ENCODE measurements at regions not wholly inside any gene's neighbourhood (a gene's known extent, or its start where the extent isn't known, plus 50 kb on each side); places are given as distances from the start of the nearest gene placed in this dataset.
"Not testable (repeated sequence)": the region's sequence is repeated elsewhere in the genome, so short reads cannot be mapped to it uniquely, and the experiment has no call there.

GRCh38 chr6:2611092-2611491 is 139.6 kb downstream of the MYLK4 start:
- no peak overlapping the region for H3K27ac ChIP-seq (ENCODE audit: low read depth, low read length)
- no peaks in the 10 kb centered on the region for H3K9me3 ChIP-seq (ENCODE audit: control insufficient read depth in 3 of 3, low read length in 3 of 3)
- no peaks in the 10 kb centered on the region for H3K4me1 ChIP-seq (ENCODE audit: control insufficient read depth in 3 of 3, insufficient read depth in 3 of 3, low read length in 3 of 3)
- no peaks in the 10 kb centered on the region for H3K27me3 ChIP-seq (ENCODE audit: control insufficient read depth in 3 of 3, insufficient read depth in 3 of 3, low read length in 3 of 3)
- no peak overlapping the region for H3K9ac ChIP-seq (ENCODE audit: low read depth in 1 of 3, low read length in 3 of 3)
- H3K36me3 ChIP-seq (ENCODE audit: control insufficient read depth in 3 of 3, insufficient read depth in 3 of 3, low read length in 3 of 3) = no peaks in the 10 kb centered on the region
- no peak overlapping the region for H3K4me3 ChIP-seq (ENCODE audit: low read length in 3 of 3)

DNA sequence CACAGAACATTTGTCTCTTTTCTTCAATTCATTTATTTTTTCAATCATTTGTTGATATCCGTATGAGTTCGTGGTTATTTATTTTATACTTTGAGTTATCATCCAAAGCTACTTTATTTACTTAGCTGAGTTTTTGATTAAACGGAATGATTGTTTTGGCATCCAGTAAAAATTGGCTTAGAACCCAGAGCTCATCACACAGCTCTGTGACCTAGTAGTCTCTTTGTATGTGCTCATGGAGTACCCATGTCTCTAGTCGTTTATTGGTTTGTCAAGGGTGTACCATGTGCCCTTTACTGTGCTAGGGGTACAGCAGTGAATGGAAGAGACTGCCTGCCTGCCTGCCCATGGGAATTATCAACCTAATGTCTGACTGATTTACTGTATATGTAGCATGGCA is 142.2 kb downstream of the MYLK4 start:
- no peaks in the 10 kb centered on the region for H3K27me3 ChIP-seq (ENCODE audit: control insufficient read depth in 3 of 3, insufficient read depth in 3 of 3, low read length in 3 of 3)
- no peak overlapping the region for H3K27ac ChIP-seq (ENCODE audit: low read depth, low read length)
- no peaks in the 10 kb centered on the region for H3K9me3 ChIP-seq (ENCODE audit: control insufficient read depth in 3 of 3, low read length in 3 of 3)
- no peak overlapping the region for H3K9ac ChIP-seq (ENCODE audit: low read depth in 1 of 3, low read length in 3 of 3)
- no peak overlapping the region for H3K4me3 ChIP-seq (ENCODE audit: low read length in 3 of 3)
- no peaks in the 10 kb centered on the region for H3K36me3 ChIP-seq (ENCODE audit: control insufficient read depth in 3 of 3, insufficient read depth in 3 of 3, low read length in 3 of 3)
- H3K4me1 ChIP-seq (ENCODE audit: control insufficient read depth in 3 of 3, insufficient read depth in 3 of 3, low read length in 3 of 3) = no peaks in the 10 kb centered on the region

DNA sequence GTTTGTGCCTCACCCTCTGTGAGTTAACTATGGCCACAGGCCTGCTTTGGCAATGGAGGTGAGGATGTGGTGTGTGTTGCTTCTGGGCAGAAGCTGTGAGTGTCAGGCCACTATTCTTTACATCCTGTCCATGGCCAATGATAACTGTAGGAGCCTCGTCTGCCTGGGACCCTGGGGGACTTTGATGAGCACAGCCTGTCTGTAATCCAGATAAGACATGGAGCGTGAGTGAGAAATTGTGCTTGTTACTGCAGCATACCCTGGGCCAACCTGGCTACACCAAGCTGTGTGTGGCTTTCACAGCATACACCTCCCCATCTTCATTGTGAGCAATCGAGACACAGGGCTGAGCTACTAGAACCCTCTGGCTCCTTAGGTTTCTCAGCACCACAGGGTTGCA is 150.4 kb downstream of the MYLK4 start:
- Histone ChIP-seq H3K27me3 (ENCODE audit: control insufficient read depth in 3 of 3, insufficient read depth in 3 of 3, low read length in 3 of 3) (peaks cover 0 to 3% (median 0%) of the 10 kb centered on the region in 3 donors), H3K9ac (ENCODE audit: low read depth in 1 of 3, low read length in 3 of 3) (no peak overlapping the region), H3K4me3 (ENCODE audit: low read length in 3 of 3) (no peak overlapping the region), H3K9me3 (ENCODE audit: control insufficient read depth in 3 of 3, low read length in 3 of 3) (no peaks in the 10 kb centered on the region), H3K27ac (ENCODE audit: low read depth, low read length) (no peak overlapping the region), H3K36me3 (ENCODE audit: control insufficient read depth in 3 of 3, insufficient read depth in 3 of 3, low read length in 3 of 3) (no peaks in the 10 kb centered on the region), H3K4me1 (ENCODE audit: control insufficient read depth in 3 of 3, insufficient read depth in 3 of 3, low read length in 3 of 3) (peaks cover 0 to 7% (median 0%) of the 10 kb centered on the region in 3 donors)

GRCh38 chr6:2599817-2600216 is 150.9 kb downstream of the MYLK4 start:
- H3K9me3 ChIP-seq (ENCODE audit: control insufficient read depth in 3 of 3, low read length in 3 of 3) = no peaks in the 10 kb centered on the region

GRCh38 chr6:2598867-2599266 is 151.9 kb downstream of the MYLK4 start:
- peaks cover 0 to 3% (median 0%) of the 10 kb centered on the region in 3 donors for H3K27me3 ChIP-seq (ENCODE audit: control insufficient read depth in 3 of 3, insufficient read depth in 3 of 3, low read length in 3 of 3)
- H3K4me1 ChIP-seq (ENCODE audit: control insufficient read depth in 3 of 3, insufficient read depth in 3 of 3, low read length in 3 of 3) = peaks cover 0 to 7% (median 0%) of the 10 kb centered on the region in 3 donors
- no peak overlapping the region for H3K9ac ChIP-seq (ENCODE audit: low read depth in 1 of 3, low read length in 3 of 3)
- no peaks in the 10 kb centered on the region for H3K36me3 ChIP-seq (ENCODE audit: control insufficient read depth in 3 of 3, insufficient read depth in 3 of 3, low read length in 3 of 3)
- no peak overlapping the region for H3K27ac ChIP-seq (ENCODE audit: low read depth, low read length)
- no peaks in the 10 kb centered on the region for H3K9me3 ChIP-seq (ENCODE audit: control insufficient read depth in 3 of 3, low read length in 3 of 3)
- no peak overlapping the region for H3K4me3 ChIP-seq (ENCODE audit: low read length in 3 of 3)

More at GRCh38 chr6:2599817-2600216, 150.9 kb downstream of the MYLK4 start:
- H3K27ac ChIP-seq (ENCODE audit: low read depth, low read length) = no peak overlapping the region
- no peak overlapping the region for H3K9ac ChIP-seq (ENCODE audit: low read depth in 1 of 3, low read length in 3 of 3)
- no peaks in the 10 kb centered on the region for H3K36me3 ChIP-seq (ENCODE audit: control insufficient read depth in 3 of 3, insufficient read depth in 3 of 3, low read length in 3 of 3)
- H3K4me1 ChIP-seq (ENCODE audit: control insufficient read depth in 3 of 3, insufficient read depth in 3 of 3, low read length in 3 of 3) = peaks cover 0 to 7% (median 0%) of the 10 kb centered on the region in 3 donors
- H3K4me3 ChIP-seq (ENCODE audit: low read length in 3 of 3) = no peak overlapping the region
- H3K27me3 ChIP-seq (ENCODE audit: control insufficient read depth in 3 of 3, insufficient read depth in 3 of 3, low read length in 3 of 3) = peaks cover 0 to 3% (median 0%) of the 10 kb centered on the region in 3 donors

- no peak overlapping the region for H3K27ac ChIP-seq (ENCODE audit: low read depth, low read length)
- peaks cover 0 to 3% (median 0%) of the 10 kb centered on the region in 3 donors for H3K27me3 ChIP-seq (ENCODE audit: control insufficient read depth in 3 of 3, insufficient read depth in 3 of 3, low read length in 3 of 3)
- no peak overlapping the region for H3K9ac ChIP-seq (ENCODE audit: low read depth in 1 of 3, low read length in 3 of 3)
- peaks cover 0 to 7% (median 0%) of the 10 kb centered on the region in 3 donors for H3K4me1 ChIP-seq (ENCODE audit: control insufficient read depth in 3 of 3, insufficient read depth in 3 of 3, low read length in 3 of 3)
- no peak overlapping the region for H3K4me3 ChIP-seq (ENCODE audit: low read length in 3 of 3)
- H3K36me3 ChIP-seq (ENCODE audit: control insufficient read depth in 3 of 3, insufficient read depth in 3 of 3, low read length in 3 of 3) = no peaks in the 10 kb centered on the region
- no peaks in the 10 kb centered on the region for H3K9me3 ChIP-seq (ENCODE audit: control insufficient read depth in 3 of 3, low read length in 3 of 3)
These were observed 152.7 kb downstream of the MYLK4 start for GRCh38 chr6:2597991-2598390.

GRCh38 chr6:2597457-2597856 is 153.3 kb downstream of the MYLK4 start:
- H3K36me3 ChIP-seq (ENCODE audit: control insufficient read depth in 3 of 3, insufficient read depth in 3 of 3, low read length in 3 of 3); H3K4me1 ChIP-seq (ENCODE audit: control insufficient read depth in 3 of 3, insufficient read depth in 3 of 3, low read length in 3 of 3); H3K4me3 ChIP-seq (ENCODE audit: low read length in 3 of 3); H3K27ac ChIP-seq (ENCODE audit: low read depth, low read length); H3K27me3 ChIP-seq (ENCODE audit: control insufficient read depth in 3 of 3, insufficient read depth in 3 of 3, low read length in 3 of 3); H3K9me3 ChIP-seq (ENCODE audit: control insufficient read depth in 3 of 3, low read length in 3 of 3); H3K9ac ChIP-seq (ENCODE audit: low read depth in 1 of 3, low read length in 3 of 3): not testable (repeated sequence)

DNA sequence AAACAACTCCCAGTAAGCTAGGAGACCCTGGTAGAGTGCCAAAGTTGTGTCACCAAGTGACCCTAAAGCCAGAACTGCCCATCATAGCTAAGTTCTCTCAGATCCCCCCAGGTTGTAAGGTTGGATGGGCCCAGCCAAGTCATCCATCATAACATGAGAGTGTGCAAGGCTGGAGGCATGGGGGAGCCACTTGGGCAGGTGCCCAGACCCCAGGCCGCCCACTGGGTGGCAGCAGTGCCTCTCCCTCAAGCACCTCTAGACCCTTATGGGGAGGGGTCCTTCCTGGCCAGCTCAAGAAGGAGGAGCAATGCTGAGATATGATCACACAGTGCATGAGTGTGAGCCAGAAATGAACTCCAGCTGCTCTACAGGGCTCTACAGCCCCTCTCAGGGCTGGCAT is 154.5 kb downstream of the MYLK4 start:
- Histone ChIP-seq H3K36me3 (ENCODE audit: control insufficient read depth in 3 of 3, insufficient read depth in 3 of 3, low read length in 3 of 3) (no peaks in the 10 kb centered on the region), H3K27me3 (ENCODE audit: control insufficient read depth in 3 of 3, insufficient read depth in 3 of 3, low read length in 3 of 3) (peaks cover 0 to 3% (median 0%) of the 10 kb centered on the region in 3 donors), H3K9ac (ENCODE audit: low read depth in 1 of 3, low read length in 3 of 3) (no peak overlapping the region), H3K4me3 (ENCODE audit: low read length in 3 of 3) (no peak overlapping the region), H3K9me3 (ENCODE audit: control insufficient read depth in 3 of 3, low read length in 3 of 3) (no peaks in the 10 kb centered on the region), H3K4me1 (ENCODE audit: control insufficient read depth in 3 of 3, insufficient read depth in 3 of 3, low read length in 3 of 3) (peaks cover 0 to 7% (median 0%) of the 10 kb centered on the region in 3 donors), H3K27ac (ENCODE audit: low read depth, low read length) (no peak overlapping the region)

DNA sequence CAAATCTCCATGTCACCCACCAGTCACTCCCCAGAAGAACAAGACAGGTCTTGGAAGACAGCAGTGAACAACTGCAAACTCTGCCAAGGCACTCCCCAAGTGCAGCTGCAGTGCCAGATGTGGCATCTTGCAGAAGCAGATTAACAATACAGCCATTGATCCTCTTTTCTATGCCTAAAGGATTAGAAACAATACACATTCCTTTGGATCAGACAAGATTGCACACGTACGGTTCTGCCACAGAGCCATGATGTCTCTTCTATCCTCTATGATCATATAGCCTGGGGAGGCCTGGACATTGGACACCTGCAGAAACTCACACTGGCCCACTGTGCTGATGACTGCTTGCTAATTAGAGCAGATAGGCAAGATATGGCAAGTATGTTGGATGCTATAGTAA is 155.9 kb downstream of the MYLK4 start:
- Histone ChIP-seq H3K27ac (ENCODE audit: low read depth, low read length) (no peak overlapping the region), H3K9me3 (ENCODE audit: control insufficient read depth in 3 of 3, low read length in 3 of 3) (no peaks in the 10 kb centered on the region), H3K4me3 (ENCODE audit: low read length in 3 of 3) (no peak overlapping the region), H3K9ac (ENCODE audit: low read depth in 1 of 3, low read length in 3 of 3) (no peak overlapping the region), H3K4me1 (ENCODE audit: control insufficient read depth in 3 of 3, insufficient read depth in 3 of 3, low read length in 3 of 3) (peaks cover 0 to 4% (median 0%) of the 10 kb centered on the region in 3 donors), H3K36me3 (ENCODE audit: control insufficient read depth in 3 of 3, insufficient read depth in 3 of 3, low read length in 3 of 3) (no peaks in the 10 kb centered on the region), H3K27me3 (ENCODE audit: control insufficient read depth in 3 of 3, insufficient read depth in 3 of 3, low read length in 3 of 3) (peaks cover 0 to 3% (median 0%) of the 10 kb centered on the region in 3 donors)

GRCh38 chr6:2593167-2593566 is 157.6 kb downstream of the MYLK4 start:
- H3K36me3 ChIP-seq (ENCODE audit: control insufficient read depth in 3 of 3, insufficient read depth in 3 of 3, low read length in 3 of 3) = no peaks in the 10 kb centered on the region
- H3K27ac ChIP-seq (ENCODE audit: low read depth, low read length) = no peak overlapping the region
- peaks cover 0 to 8% (median 0%) of the 10 kb centered on the region in 3 donors for H3K27me3 ChIP-seq (ENCODE audit: control insufficient read depth in 3 of 3, insufficient read depth in 3 of 3, low read length in 3 of 3)
- H3K4me3 ChIP-seq (ENCODE audit: low read length in 3 of 3) = no peak overlapping the region
- no peaks in the 10 kb centered on the region for H3K4me1 ChIP-seq (ENCODE audit: control insufficient read depth in 3 of 3, insufficient read depth in 3 of 3, low read length in 3 of 3)
- no peak overlapping the region for H3K9ac ChIP-seq (ENCODE audit: low read depth in 1 of 3, low read length in 3 of 3)
- no peaks in the 10 kb centered on the region for H3K9me3 ChIP-seq (ENCODE audit: control insufficient read depth in 3 of 3, low read length in 3 of 3)

Data from skeletal muscle tissue (tissue), 3 donors.